ENCODE measurements at regions not wholly inside any gene's neighbourhood (a gene's known extent, or its start where the extent isn't known, plus 50 kb on each side); places are given as distances from the start of the nearest gene placed in this dataset.
"Not testable (repeated sequence)": the region's sequence is repeated elsewhere in the genome, so short reads cannot be mapped to it uniquely, and the experiment has no call there.

DNA sequence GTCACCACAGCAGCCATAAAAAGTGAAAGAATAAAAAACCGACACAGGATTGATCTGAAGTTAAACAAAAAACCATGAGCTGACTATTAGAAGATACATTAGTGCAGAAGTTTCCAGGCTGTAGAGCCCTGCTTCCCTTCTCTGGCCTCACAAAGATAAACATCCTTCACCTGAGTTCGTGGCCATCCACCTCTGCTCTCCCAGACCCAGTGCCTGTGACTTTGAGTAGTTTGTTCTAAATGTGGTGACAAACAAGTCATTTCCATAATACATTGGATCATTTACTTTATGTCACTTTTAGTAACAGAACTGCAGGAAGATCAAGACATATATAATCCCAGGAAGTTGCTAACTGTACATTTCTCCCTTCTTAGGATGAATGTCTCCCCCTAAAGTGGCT, 241.9 kb upstream of the MAP2 start:
- no peak for DNase-seq
- H3K27me3 ChIP-seq (ENCODE audit: control insufficient read depth, insufficient read depth, low read length), result no peaks in the 10 kb centered on the region
- no peaks in the 10 kb centered on the region for H3K36me3 ChIP-seq (replicated peaks; ENCODE audit: control insufficient read depth, insufficient read depth, low read length)
- H3K4me3 ChIP-seq (ENCODE audit: insufficient read depth, low read depth, low read length), result no peak overlapping the region

DNA sequence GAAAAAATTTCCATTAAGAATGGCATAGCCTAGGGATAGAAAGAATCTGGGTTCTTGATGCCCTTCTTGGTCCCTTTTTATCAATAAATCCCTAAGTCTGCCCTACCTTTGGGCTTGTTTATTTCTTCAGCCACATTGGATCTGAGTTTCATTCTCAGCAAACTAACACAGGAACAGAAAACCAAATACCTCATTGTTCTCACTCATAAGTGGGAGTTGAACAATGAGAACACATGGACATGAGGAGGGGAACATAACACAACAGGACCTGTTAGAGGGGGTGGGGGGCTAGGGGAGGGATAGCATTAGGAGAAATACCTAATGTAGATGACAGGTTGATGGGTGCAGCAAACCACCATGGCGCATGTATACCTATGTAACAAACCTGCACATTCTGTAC, 237.0 kb upstream of the MAP2 start:
- not testable (repeated sequence) for DNase-seq; H3K4me3 ChIP-seq (ENCODE audit: insufficient read depth, low read depth, low read length); H3K36me3 ChIP-seq (replicated peaks; ENCODE audit: control insufficient read depth, insufficient read depth, low read length); H3K27me3 ChIP-seq (ENCODE audit: control insufficient read depth, insufficient read depth, low read length)

DNA sequence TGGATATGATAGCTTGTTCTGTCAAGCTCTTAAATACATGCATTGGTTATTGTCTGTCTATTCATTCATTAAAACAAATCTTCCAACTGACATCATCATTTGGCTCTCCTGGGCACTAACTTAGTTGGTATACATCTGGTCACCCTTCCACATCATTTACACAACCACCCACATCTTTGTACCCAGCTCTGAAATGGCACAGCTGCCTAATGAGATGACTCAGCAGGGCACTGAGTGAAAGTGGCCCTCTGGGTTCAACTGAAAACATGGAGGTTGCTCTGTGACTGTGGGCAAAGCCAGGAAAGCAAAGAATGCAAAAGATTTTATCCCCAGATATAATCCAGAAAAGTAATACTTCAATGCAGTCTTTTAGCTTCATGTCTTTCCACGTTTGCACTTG, 234.0 kb upstream of the MAP2 start:
- Histone ChIP-seq H3K4me3 (ENCODE audit: insufficient read depth, low read depth, low read length) (no peak overlapping the region), H3K36me3 (replicated peaks; ENCODE audit: control insufficient read depth, insufficient read depth, low read length) (no peaks in the 10 kb centered on the region), H3K27me3 (ENCODE audit: control insufficient read depth, insufficient read depth, low read length) (no peaks in the 10 kb centered on the region)
- no peak for DNase-seq

DNA sequence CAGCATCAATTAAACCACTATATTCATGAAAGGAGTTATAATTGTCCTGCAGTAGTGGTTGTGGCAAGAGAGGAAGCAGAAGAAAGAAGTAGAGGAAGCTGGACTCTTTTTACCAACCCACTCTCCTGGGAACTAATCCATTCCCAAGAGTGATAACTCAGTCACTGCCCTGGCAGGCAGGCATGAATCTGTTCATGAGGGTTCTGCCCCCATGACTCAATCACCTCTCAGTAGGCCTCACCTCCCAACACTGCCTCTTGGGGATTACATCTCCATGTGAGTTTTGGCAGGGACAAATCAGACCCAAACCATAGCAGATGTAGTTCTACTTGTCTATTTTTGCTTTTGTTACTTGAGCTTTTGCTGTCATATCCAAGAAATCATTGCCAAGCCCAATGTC, 232.7 kb upstream of the MAP2 start:
- no peaks in the 10 kb centered on the region for H3K36me3 ChIP-seq (replicated peaks; ENCODE audit: control insufficient read depth, insufficient read depth, low read length)
- H3K27me3 ChIP-seq (ENCODE audit: control insufficient read depth, insufficient read depth, low read length), result no peaks in the 10 kb centered on the region
- no peak for DNase-seq

DNA sequence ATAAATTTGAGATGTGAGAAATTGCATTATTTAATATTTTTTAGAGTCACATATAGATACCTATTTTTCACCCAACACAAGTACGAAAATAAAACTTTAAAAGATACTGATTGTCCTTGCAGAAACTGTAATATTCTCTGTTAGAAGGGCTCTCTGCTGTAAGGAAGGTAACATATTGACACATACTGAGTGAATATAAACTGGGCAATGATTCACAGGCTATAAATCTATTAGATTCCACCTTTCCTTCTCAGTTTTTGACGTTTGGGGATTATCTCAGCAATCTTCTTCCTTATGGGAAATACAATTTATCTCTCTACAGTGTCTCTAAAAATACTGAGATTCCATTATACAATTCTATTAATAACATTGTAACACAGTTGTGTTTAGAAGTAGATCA, 229.1 kb upstream of the MAP2 start:
- DNase-seq, result no peak
- H3K4me3 ChIP-seq (ENCODE audit: insufficient read depth, low read depth, low read length), result no peak overlapping the region
- H3K27me3 ChIP-seq (ENCODE audit: control insufficient read depth, insufficient read depth, low read length), result no peaks in the 10 kb centered on the region
- H3K36me3 ChIP-seq (replicated peaks; ENCODE audit: control insufficient read depth, insufficient read depth, low read length), result no peaks in the 10 kb centered on the region

More for the DNA sequence above, 232.7 kb upstream of the MAP2 start:
- no peak overlapping the region for H3K4me3 ChIP-seq (ENCODE audit: insufficient read depth, low read depth, low read length)

DNA sequence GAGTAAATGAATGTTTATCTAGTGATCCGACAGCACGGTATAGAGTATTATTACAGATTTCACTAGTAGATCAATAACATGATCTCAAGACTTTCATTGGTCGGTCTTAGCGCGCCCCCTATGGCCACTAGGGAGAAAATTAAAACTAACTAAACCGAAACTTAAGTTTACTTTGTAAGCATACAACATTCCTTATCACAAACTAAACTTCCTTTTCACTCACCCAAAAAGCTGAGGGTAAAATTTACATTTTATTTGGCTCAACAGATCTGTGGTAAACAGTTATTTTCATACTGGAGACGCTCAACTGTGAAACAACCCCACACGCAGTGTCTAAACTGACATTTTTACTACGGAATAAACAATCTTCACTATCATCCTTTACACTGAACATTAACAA, 215.6 kb upstream of the MAP2 start:
- DNase-seq, result peak; percentile 20
- Histone ChIP-seq H3K36me3 (replicated peaks; ENCODE audit: control insufficient read depth, insufficient read depth, low read length) (no peaks in the 10 kb centered on the region), H3K27me3 (ENCODE audit: control insufficient read depth, insufficient read depth, low read length) (no peaks in the 10 kb centered on the region), H3K4me3 (ENCODE audit: insufficient read depth, low read depth, low read length) (no peak overlapping the region)

DNA sequence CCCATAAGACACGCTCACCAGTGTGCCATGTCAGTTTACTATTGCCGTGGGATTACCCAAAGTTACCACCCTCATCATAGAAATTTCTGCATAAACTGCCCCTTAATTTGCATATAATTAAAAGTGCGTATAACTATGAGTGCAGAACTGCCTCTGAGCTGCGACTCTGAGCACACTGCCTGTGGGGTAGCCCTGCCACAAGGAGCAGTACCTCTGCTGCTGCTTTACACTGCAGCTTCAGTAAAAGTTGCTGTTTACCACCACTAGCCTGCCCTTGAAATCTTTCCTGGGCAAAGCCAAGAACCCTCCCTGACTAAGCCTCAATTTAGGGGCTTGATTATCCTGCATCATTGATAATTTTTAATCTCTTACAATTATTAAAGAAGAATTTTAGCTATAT, 213.9 kb upstream of the MAP2 start:
- H3K27me3 ChIP-seq (ENCODE audit: control insufficient read depth, insufficient read depth, low read length), result no peaks in the 10 kb centered on the region
- no peak for DNase-seq
- H3K36me3 ChIP-seq (replicated peaks; ENCODE audit: control insufficient read depth, insufficient read depth, low read length), result no peaks in the 10 kb centered on the region
- no peak overlapping the region for H3K4me3 ChIP-seq (ENCODE audit: insufficient read depth, low read depth, low read length)

DNA sequence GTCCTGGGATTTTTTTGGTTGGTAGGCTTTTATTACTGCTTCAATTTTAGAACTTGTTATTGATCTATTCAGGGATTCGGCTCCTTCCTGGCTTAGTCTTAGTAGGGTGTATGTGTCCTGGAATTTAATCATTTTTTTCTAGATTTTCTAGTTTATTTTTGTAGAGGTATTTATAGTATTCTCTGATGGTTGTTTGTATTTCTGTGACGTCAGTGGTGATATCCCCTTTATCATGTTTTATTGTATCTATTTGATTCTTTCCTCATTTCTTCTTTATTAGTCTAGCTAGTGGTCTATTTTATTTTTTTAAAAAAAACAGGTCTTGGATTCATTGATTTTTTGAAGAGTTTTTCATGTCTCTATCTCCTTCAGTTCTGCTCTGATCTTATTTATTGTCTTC, 193.3 kb upstream of the MAP2 start:
- H3K27me3 ChIP-seq (ENCODE audit: control insufficient read depth, insufficient read depth, low read length), result no peaks in the 10 kb centered on the region

DNA sequence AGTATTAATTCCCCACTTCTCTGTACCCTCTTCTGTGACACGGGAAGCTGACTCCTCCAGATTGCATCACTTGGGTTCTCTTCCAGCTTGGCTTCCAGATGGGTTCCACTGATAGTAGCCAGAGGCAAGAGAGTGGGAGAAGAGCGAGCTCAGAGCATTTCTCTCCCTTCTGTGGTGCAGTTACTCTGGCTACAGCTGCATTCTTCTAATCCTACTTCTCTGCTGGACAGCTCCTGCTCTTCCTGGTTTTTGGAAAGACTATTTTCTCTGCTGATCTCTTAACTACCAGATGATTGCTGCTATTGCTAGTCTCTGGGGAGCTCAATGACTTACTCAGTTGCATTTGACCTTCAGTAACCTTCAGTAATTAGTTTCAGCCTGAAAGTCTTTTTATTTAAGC, 187.5 kb upstream of the MAP2 start:
- H3K36me3 ChIP-seq (replicated peaks; ENCODE audit: control insufficient read depth, insufficient read depth, low read length), result no peaks in the 10 kb centered on the region
- H3K4me3 ChIP-seq (ENCODE audit: insufficient read depth, low read depth, low read length), result no peak overlapping the region
- no peaks in the 10 kb centered on the region for H3K27me3 ChIP-seq (ENCODE audit: control insufficient read depth, insufficient read depth, low read length)
- peak; percentile 11 for DNase-seq

More for the DNA sequence above, 193.3 kb upstream of the MAP2 start:
- no peak overlapping the region for H3K4me3 ChIP-seq (ENCODE audit: insufficient read depth, low read depth, low read length)
- H3K36me3 ChIP-seq (replicated peaks; ENCODE audit: control insufficient read depth, insufficient read depth, low read length), result no peaks in the 10 kb centered on the region
- DNase-seq, result no peak

DNA sequence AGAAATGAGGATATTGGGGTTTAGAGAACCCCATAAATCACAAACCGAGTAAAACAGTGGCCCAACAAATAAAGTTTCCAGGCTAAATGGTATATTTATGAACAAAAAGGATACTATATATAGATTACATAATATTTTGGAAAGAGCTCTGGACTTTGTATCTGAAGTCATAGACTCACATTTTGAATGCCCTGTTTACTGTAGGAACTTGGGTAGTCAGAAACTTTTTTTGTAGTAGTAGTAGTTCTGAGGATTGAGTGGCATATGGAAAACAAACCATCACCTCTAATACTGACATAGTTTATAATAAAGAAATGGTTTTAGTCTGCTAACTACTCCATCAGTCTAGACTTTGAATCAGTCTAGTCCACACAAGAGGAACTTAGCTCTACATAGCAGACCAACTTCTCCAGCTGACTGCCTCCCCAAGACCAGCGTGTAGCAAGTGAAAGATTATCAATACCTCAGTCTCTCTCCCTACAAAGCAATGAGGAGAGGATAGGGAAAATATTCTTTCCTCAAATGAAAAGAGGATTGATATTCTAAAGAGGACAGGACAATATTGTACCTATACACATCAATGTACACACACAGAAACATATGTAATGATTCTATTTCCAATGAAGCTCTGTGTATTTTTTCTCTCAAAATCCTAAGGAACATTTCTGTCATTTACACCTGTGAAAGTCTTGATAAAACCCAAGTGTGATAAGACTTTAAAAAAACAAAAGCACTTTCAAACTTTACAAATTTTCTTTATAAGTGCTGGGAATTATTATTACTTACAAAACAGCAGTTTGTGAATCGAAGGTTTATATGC, 184.9 kb upstream of the MAP2 start:
- Histone ChIP-seq H3K27me3 (ENCODE audit: control insufficient read depth, insufficient read depth, low read length) (no peaks in the 10 kb centered on the region), H3K4me3 (ENCODE audit: insufficient read depth, low read depth, low read length) (no peak overlapping the region)
- DNase-seq, result no peak

DNA sequence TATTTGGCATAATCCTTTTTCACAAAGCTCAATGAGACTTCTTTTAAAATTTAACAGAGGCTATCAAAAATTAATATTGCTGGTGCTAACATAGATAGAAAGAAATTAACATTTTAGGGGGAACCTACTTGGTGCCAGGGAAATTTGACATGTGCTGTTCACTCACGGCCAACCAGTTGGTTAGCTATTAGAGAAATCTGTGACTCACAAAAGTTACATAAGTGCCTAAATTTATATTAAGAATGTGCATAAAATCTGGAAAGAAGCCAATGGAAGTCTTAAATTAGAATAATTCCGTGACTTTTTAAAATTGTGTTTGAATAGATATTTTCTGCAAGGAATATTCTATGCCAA, 184.3 kb upstream of the MAP2 start:
- no peak for DNase-seq
- Histone ChIP-seq H3K36me3 (replicated peaks; ENCODE audit: control insufficient read depth, insufficient read depth, low read length) (no peaks in the 10 kb centered on the region), H3K4me3 (ENCODE audit: insufficient read depth, low read depth, low read length) (no peak overlapping the region), H3K27me3 (ENCODE audit: control insufficient read depth, insufficient read depth, low read length) (no peaks in the 10 kb centered on the region)

More for the DNA sequence above, 184.9 kb upstream of the MAP2 start:
- H3K36me3 ChIP-seq (replicated peaks; ENCODE audit: control insufficient read depth, insufficient read depth, low read length), result no peaks in the 10 kb centered on the region

DNA sequence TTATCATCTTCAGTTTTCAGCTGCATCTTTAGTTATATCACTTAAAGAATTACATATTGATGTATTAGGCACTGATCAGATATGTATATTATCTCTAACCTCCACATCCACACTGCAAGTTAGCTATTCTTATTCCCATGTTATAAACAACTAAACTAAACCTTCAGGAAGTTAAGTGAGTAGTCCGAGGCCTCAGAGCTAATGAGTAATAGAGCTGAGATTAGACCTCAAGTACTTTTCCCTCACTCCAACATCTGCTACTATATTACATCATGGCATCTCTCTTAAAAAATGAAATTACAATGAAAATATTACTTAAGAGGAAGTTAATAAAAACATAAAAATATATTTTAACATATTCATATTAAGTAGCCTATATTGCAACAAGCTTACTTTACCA, 183.6 kb upstream of the MAP2 start:
- no peak for DNase-seq
- no peak overlapping the region for H3K4me3 ChIP-seq (ENCODE audit: insufficient read depth, low read depth, low read length)
- no peaks in the 10 kb centered on the region for H3K36me3 ChIP-seq (replicated peaks; ENCODE audit: control insufficient read depth, insufficient read depth, low read length)
- no peaks in the 10 kb centered on the region for H3K27me3 ChIP-seq (ENCODE audit: control insufficient read depth, insufficient read depth, low read length)

DNA sequence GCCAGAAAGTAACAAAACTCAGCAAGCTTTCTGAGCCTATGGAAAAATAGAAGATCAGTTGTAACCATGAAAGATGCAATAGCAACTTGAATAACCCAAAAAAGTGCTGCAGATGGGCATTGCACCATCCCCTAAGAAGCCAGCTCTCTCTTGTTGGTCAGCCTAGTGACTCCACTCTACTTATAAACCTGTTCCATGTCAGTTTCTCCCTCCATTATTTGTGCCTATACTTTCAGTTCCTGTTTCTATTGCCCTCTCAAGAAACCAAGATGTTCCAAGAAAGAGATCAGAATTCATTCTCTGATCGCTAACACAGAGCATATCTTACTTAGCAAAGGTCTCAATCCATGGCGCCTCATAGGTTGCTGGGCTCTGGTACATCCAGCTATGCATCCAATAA, 170.3 kb upstream of the MAP2 start:
- Histone ChIP-seq H3K4me3 (ENCODE audit: insufficient read depth, low read depth, low read length) (no peak overlapping the region), H3K36me3 (replicated peaks; ENCODE audit: control insufficient read depth, insufficient read depth, low read length) (no peaks in the 10 kb centered on the region), H3K27me3 (ENCODE audit: control insufficient read depth, insufficient read depth, low read length) (no peaks in the 10 kb centered on the region)
- DNase-seq, result no peak

DNA sequence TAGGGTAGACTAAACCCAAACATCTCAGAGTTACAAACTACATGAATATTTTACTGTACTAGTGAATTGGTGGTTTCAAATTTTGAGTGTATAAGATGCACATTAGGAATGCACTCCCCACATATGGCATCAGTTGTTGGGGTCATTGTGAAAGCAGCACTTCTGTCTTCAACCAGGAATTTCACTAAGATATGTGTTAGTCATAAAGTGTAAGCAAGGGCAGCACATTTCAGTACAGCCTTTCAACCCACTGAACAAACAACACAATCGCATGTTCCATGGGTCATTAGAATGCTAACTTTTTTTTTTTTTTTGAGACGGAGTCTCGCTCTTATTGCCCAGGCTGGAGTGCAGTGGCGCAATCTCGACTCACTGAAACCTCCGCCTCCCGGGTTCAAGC, 164.1 kb upstream of the MAP2 start:
- Histone ChIP-seq H3K36me3 (replicated peaks; ENCODE audit: control insufficient read depth, insufficient read depth, low read length) (no peaks in the 10 kb centered on the region), H3K4me3 (ENCODE audit: insufficient read depth, low read depth, low read length) (no peak overlapping the region), H3K27me3 (ENCODE audit: control insufficient read depth, insufficient read depth, low read length) (no peaks in the 10 kb centered on the region)
- DNase-seq, result no peak

DNA sequence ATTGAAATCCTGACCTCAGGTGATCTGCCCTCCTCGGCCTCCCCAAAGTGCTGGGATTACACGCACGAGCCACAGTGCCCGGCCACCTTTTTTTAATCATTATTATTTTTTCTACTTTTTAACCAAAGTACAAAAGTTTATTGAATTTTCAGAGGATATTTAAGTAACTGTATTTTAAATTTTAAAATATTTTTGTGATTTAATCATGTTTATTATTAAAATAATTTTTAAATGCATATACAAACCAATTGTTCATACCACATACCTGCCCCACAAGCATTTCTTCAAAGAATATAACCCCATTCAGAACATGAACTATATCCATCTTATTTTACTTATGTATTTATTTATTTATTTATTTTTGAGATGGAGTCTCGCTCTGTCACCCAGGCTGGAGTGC, 163.6 kb upstream of the MAP2 start:
- DNase-seq, result no peak
- Histone ChIP-seq H3K36me3 (replicated peaks; ENCODE audit: control insufficient read depth, insufficient read depth, low read length) (no peaks in the 10 kb centered on the region), H3K27me3 (ENCODE audit: control insufficient read depth, insufficient read depth, low read length) (no peaks in the 10 kb centered on the region), H3K4me3 (ENCODE audit: insufficient read depth, low read depth, low read length) (no peak overlapping the region)

All from H7 (cell line).